Subcutaneous abdominal adipose tissue (tissue), 5 donors: ENCODE measurements at regions not wholly inside any gene's neighbourhood (a gene's known extent, or its start where the extent isn't known, plus 50 kb on each side); places are given as distances from the start of the nearest gene placed in this dataset.

Experiments used
- H3K27ac ChIP-seq: one replicate; pipeline ENCODE4 v1.7.0; 2013; ENCODE audit warnings: low read depth, mild to moderate bottlenecking, inconsistent platforms, low read length, moderate library complexity
- H3K27me3 ChIP-seq, 5 donors: one replicate each; pipeline ENCODE4 v1.7.0; 2013; ENCODE audit warnings: low read length in 5 of 5, inconsistent platforms in 1 of 5; ENCODE audit not compliant: control insufficient read depth in 5 of 5, insufficient read depth in 4 of 5
- H3K36me3 ChIP-seq, 5 donors: one replicate each; pipeline ENCODE4 v1.7.0; 2013; ENCODE audit warnings: low read length in 5 of 5; ENCODE audit not compliant: control insufficient read depth in 5 of 5, insufficient read depth in 5 of 5
- H3K4me1 ChIP-seq, 5 donors: one replicate each; pipeline ENCODE4 v1.7.0; 2013; ENCODE audit warnings: low read length in 5 of 5, mild to moderate bottlenecking in 3 of 5, moderate library complexity in 1 of 5; ENCODE audit not compliant: control insufficient read depth in 5 of 5, insufficient read depth in 5 of 5
- H3K4me3 ChIP-seq, 5 donors: one replicate each; pipeline ENCODE4 v1.7.0; 2013; ENCODE audit warnings: low read length in 5 of 5, low read depth in 1 of 5
- H3K9ac ChIP-seq, 5 donors: one replicate each; pipeline ENCODE4 v1.7.0; 2013; ENCODE audit warnings: low read length in 5 of 5, mild to moderate bottlenecking in 4 of 5, moderate library complexity in 3 of 5
- H3K9me3 ChIP-seq, 5 donors: one replicate each; pipeline ENCODE4 v1.7.0; 2013; ENCODE audit warnings: low read length in 5 of 5; ENCODE audit not compliant: control insufficient read depth in 5 of 5
- donor health status: healthy.
- donor health status: healthy.
- donor health status: healthy.
- donor health status: healthy.
- donor health status: healthy.

GRCh38 chr13:85368686-85369085 is 430.5 kb downstream of the SLITRK6 start:
- H3K4me1 ChIP-seq: no peaks in the 10 kb centered on the region
- no peak overlapping the region for H3K4me3 ChIP-seq
- H3K27ac ChIP-seq: no peak overlapping the region
- H3K36me3 ChIP-seq: no peaks in the 10 kb centered on the region
- H3K9me3 ChIP-seq: no peaks in the 10 kb centered on the region
- no peaks in the 10 kb centered on the region for H3K27me3 ChIP-seq
- no peak overlapping the region for H3K9ac ChIP-seq

- H3K4me3 ChIP-seq: no peak overlapping the region
- no peaks in the 10 kb centered on the region for H3K4me1 ChIP-seq
- H3K9ac ChIP-seq: no peak overlapping the region
- no peaks in the 10 kb centered on the region for H3K27me3 ChIP-seq
- no peak overlapping the region for H3K27ac ChIP-seq
- H3K9me3 ChIP-seq: peaks cover 0 to 3% (median 0%) of the 10 kb centered on the region in 5 donors
- no peaks in the 10 kb centered on the region for H3K36me3 ChIP-seq
Measured at GRCh38 chr13:85367887-85368286, 431.3 kb downstream of the SLITRK6 start.

GRCh38 chr13:85366759-85367417 is 432.3 kb downstream of the SLITRK6 start:
- no peak overlapping the region for H3K9ac ChIP-seq
- no peak overlapping the region for H3K27ac ChIP-seq
- no peaks in the 10 kb centered on the region for H3K27me3 ChIP-seq
- H3K36me3 ChIP-seq: no peaks in the 10 kb centered on the region
- peaks cover 0 to 3% (median 0%) of the 10 kb centered on the region in 5 donors for H3K9me3 ChIP-seq
- H3K4me1 ChIP-seq: no peaks in the 10 kb centered on the region
- H3K4me3 ChIP-seq: no peak overlapping the region

- no peaks in the 10 kb centered on the region for H3K36me3 ChIP-seq
- no peaks in the 10 kb centered on the region for H3K4me1 ChIP-seq
- H3K4me3 ChIP-seq: no peak overlapping the region
- no peak overlapping the region for H3K27ac ChIP-seq
- H3K9ac ChIP-seq: no peak overlapping the region
- peaks cover 0 to 3% (median 0%) of the 10 kb centered on the region in 5 donors for H3K9me3 ChIP-seq
- H3K27me3 ChIP-seq: no peaks in the 10 kb centered on the region
Measured at GRCh38 chr13:85363504-85363903, 435.7 kb downstream of the SLITRK6 start.

- Histone ChIP-seq H3K27ac (no peak overlapping the region), H3K27me3 (no peaks in the 10 kb centered on the region), H3K9me3 (peaks cover 0 to 3% (median 1%) of the 10 kb centered on the region in 5 donors), H3K4me3 (no peak overlapping the region), H3K36me3 (no peaks in the 10 kb centered on the region), H3K9ac (no peak overlapping the region), H3K4me1 (no peaks in the 10 kb centered on the region)
Measured at GRCh38 chr13:85362980-85363379, 436.2 kb downstream of the SLITRK6 start.

- Histone ChIP-seq H3K27me3 (no peaks in the 10 kb centered on the region), H3K9me3 (no peaks in the 10 kb centered on the region), H3K36me3 (no peaks in the 10 kb centered on the region), H3K4me1 (no peaks in the 10 kb centered on the region), H3K9ac (no peak overlapping the region), H3K27ac (no peak overlapping the region), H3K4me3 (no peak overlapping the region)
Measured at GRCh38 chr13:85347251-85347650, 452.0 kb downstream of the SLITRK6 start.

- Histone ChIP-seq H3K27me3 (no peaks in the 10 kb centered on the region), H3K4me3 (no peak overlapping the region), H3K9me3 (peaks cover 0 to 3% (median 0%) of the 10 kb centered on the region in 5 donors), H3K4me1 (no peaks in the 10 kb centered on the region), H3K36me3 (no peaks in the 10 kb centered on the region), H3K27ac (no peak overlapping the region), H3K9ac (no peak overlapping the region)
Measured at GRCh38 chr13:85334187-85334586, 465.0 kb downstream of the SLITRK6 start.

GRCh38 chr13:85333506-85334020 is 465.7 kb downstream of the SLITRK6 start:
- H3K4me3 ChIP-seq: no peak overlapping the region
- H3K9me3 ChIP-seq: peaks cover 0 to under 1% (median 0%) of the 10 kb centered on the region in 5 donors
- H3K27me3 ChIP-seq: no peaks in the 10 kb centered on the region
- no peak overlapping the region for H3K9ac ChIP-seq
- H3K4me1 ChIP-seq: no peaks in the 10 kb centered on the region
- no peaks in the 10 kb centered on the region for H3K36me3 ChIP-seq
- no peak overlapping the region for H3K27ac ChIP-seq

- H3K4me1 ChIP-seq: no peaks in the 10 kb centered on the region
- H3K36me3 ChIP-seq: no peaks in the 10 kb centered on the region
- no peaks in the 10 kb centered on the region for H3K9me3 ChIP-seq
- H3K9ac ChIP-seq: no peak overlapping the region
- no peak overlapping the region for H3K4me3 ChIP-seq
- no peak overlapping the region for H3K27ac ChIP-seq
- H3K27me3 ChIP-seq: no peaks in the 10 kb centered on the region
Measured at GRCh38 chr13:85332615-85333014, 466.6 kb downstream of the SLITRK6 start.

GRCh38 chr13:85321734-85322133 is 477.5 kb downstream of the SLITRK6 start:
- H3K4me1 ChIP-seq: no peaks in the 10 kb centered on the region
- no peak overlapping the region for H3K9ac ChIP-seq
- H3K27me3 ChIP-seq: no peaks in the 10 kb centered on the region
- no peaks in the 10 kb centered on the region for H3K9me3 ChIP-seq
- H3K4me3 ChIP-seq: no peak overlapping the region
- no peaks in the 10 kb centered on the region for H3K36me3 ChIP-seq
- H3K27ac ChIP-seq: no peak overlapping the region
